Keratinocyte (primary cell): ENCODE measurements at regions not wholly inside any gene's neighbourhood (a gene's known extent, or its start where the extent isn't known, plus 50 kb on each side); places are given as distances from the start of the nearest gene placed in this dataset.
A peak's percentile ranks its signal among the peaks of the same experiment; 100 is the strongest.

Source experiments
- DNase-seq: peaks from one replicate; pipeline ENCODE4 v3.0.0-alpha.2; 2011; ENCODE audit warnings: low read depth, missing footprints, low spot score
- FAIRE-seq: peaks from 2 replicates; lab custom pipeline; 2011; peaks lifted over from hg19 to GRCh38; lab: Jason Lieb, UNC
- H2AFZ ChIP-seq: 2 replicates; pipeline ENCODE4 v1.6.0; 2012; ENCODE audit warnings: low read length, control low read depth, inconsistent platforms; ENCODE audit not compliant: control insufficient read depth
- H3K27ac ChIP-seq: 2 replicates; pipeline ENCODE4 v1.5.1; 2011; ENCODE audit warnings: low read length; ENCODE audit not compliant: control insufficient read depth, insufficient read depth
- H3K27me3 ChIP-seq: 3 replicates; pipeline ENCODE4 v1.6.0; 2011; ENCODE audit warnings: low read length; ENCODE audit not compliant: control insufficient read depth, insufficient read depth; ENCODE audit errors: extremely low read depth
- H3K36me3 ChIP-seq, 2 experiments: 2 replicates in 1 of 2; 3 replicates in 1 of 2; pipeline ENCODE4 v1.5.1; 2011; ENCODE audit warnings: low read length in 2 of 2, mild to moderate bottlenecking in 1 of 2; ENCODE audit not compliant: control insufficient read depth in 2 of 2, insufficient read depth in 2 of 2; ENCODE audit errors: extremely low read depth in 1 of 2
- H3K4me1 ChIP-seq: 3 replicates; pipeline ENCODE4 v1.5.1; 2011; ENCODE audit warnings: low read length; ENCODE audit not compliant: control insufficient read depth, insufficient read depth; ENCODE audit errors: extremely low read depth
- H3K4me2 ChIP-seq: 3 replicates; pipeline ENCODE4 v1.6.0; 2011; ENCODE audit warnings: low read depth, low read length; ENCODE audit not compliant: control insufficient read depth, insufficient read depth; ENCODE audit errors: extremely low read depth
- H3K4me3 ChIP-seq, 3 experiments: fragments of 200-600 bp in 1 of 3; sonication (generic) in 1 of 3; 2 replicates in 2 of 3; 3 replicates in 1 of 3; pipeline ENCODE4 v1.5.1; 2011 to 2016; ENCODE audit warnings: low read length in 3 of 3, mild to moderate bottlenecking in 3 of 3, control low read depth in 2 of 3, inconsistent platforms in 1 of 3, low read depth in 1 of 3, mixed read lengths in 1 of 3, mixed run types in 1 of 3, moderate library complexity in 1 of 3; ENCODE audit not compliant: control insufficient read depth in 2 of 3, insufficient read depth in 2 of 3; ENCODE audit errors: extremely low read depth in 1 of 3
- H3K79me2 ChIP-seq: 2 replicates; pipeline ENCODE4 v1.6.0; 2012; ENCODE audit warnings: low read length; ENCODE audit not compliant: control insufficient read depth, insufficient read depth
- H3K9ac ChIP-seq: 3 replicates; pipeline ENCODE4 v1.6.0; 2011; ENCODE audit warnings: low read length; ENCODE audit not compliant: control insufficient read depth, insufficient read depth; ENCODE audit errors: extremely low read depth
- H3K9me1 ChIP-seq: 3 replicates; pipeline ENCODE4 v1.6.0; 2011; ENCODE audit warnings: low read length; ENCODE audit not compliant: control insufficient read depth, insufficient read depth; ENCODE audit errors: extremely low read depth
- H3K9me3 ChIP-seq: 2 replicates; pipeline ENCODE4 v1.5.1; 2012; ENCODE audit warnings: low read depth, low read length; ENCODE audit not compliant: control insufficient read depth
- H4K20me1 ChIP-seq: 3 replicates; pipeline ENCODE4 v1.6.0; 2011; ENCODE audit warnings: low read length; ENCODE audit not compliant: control insufficient read depth, insufficient read depth; ENCODE audit errors: extremely low read depth
- EZH2 ChIP-seq: IDR thresholded peaks from one replicate; pipeline ENCODE4 v1.6.1; 2012; ENCODE audit warnings: inconsistent platforms, mild to moderate bottlenecking, low read length, moderate library complexity
- dilution Hi-C: fragments of 300-500 bp; cut with MboI; formaldehyde crosslinking; loops from one replicate; pipeline ENCODE4 v1.7.0; 2020; ENCODE audit warnings: low sequenced_read_pairs; ENCODE audit not compliant: extremely low pct_ligation_motif_present
- small RNA-seq, 3 experiments: library from RNA; depleted of rRNA; stranded (forward); fragments of <200 nt; gene quantifications; one replicate each; pipeline ENCODE3, GENCODE V24; 2012; ENCODE audit warnings: low read depth in 3 of 3, low replicate concordance in 1 of 3; ENCODE audit not compliant: insufficient read length in 3 of 3
- TF ChIP-seq, protein P1 (sequence below), 3 experiments: IDR thresholded peaks in 1 of 3; conservative IDR thresholded peaks in 1 of 3; optimal IDR thresholded peaks in 1 of 3; 2 replicates in 2 of 3; 3 replicates in 1 of 3; pipeline versions ENCODE3 to v1.5.1; 2011; ENCODE audit warnings: low read length in 3 of 3, mild to moderate bottlenecking in 3 of 3, moderate library complexity in 2 of 3, control low read depth in 1 of 3, inconsistent platforms in 1 of 3; ENCODE audit not compliant: insufficient read depth in 2 of 3; ENCODE audit errors: extremely low read depth in 1 of 3

- Histone ChIP-seq H3K79me2 (no peaks in the 10 kb centered on the region), H4K20me1 (no peaks in the 10 kb centered on the region), H3K27ac (no peak overlapping the region), H3K4me1 (peaks cover 14% of the 10 kb centered on the region), H3K9me3 (no peaks in the 10 kb centered on the region), H3K4me2 (no peak overlapping the region), H3K9me1 (no peaks in the 10 kb centered on the region), H3K4me3 (no peak overlapping the region), H3K9ac (no peak overlapping the region), H3K36me3 (no peaks in the 10 kb centered on the region), H2AFZ (no peak overlapping the region), H3K27me3 (no peaks in the 10 kb centered on the region)
- DNase-seq (no peak), FAIRE-seq (no peak)
- TF ChIP-seq EZH2, result no peak
- TF ChIP-seq, protein P1, sequence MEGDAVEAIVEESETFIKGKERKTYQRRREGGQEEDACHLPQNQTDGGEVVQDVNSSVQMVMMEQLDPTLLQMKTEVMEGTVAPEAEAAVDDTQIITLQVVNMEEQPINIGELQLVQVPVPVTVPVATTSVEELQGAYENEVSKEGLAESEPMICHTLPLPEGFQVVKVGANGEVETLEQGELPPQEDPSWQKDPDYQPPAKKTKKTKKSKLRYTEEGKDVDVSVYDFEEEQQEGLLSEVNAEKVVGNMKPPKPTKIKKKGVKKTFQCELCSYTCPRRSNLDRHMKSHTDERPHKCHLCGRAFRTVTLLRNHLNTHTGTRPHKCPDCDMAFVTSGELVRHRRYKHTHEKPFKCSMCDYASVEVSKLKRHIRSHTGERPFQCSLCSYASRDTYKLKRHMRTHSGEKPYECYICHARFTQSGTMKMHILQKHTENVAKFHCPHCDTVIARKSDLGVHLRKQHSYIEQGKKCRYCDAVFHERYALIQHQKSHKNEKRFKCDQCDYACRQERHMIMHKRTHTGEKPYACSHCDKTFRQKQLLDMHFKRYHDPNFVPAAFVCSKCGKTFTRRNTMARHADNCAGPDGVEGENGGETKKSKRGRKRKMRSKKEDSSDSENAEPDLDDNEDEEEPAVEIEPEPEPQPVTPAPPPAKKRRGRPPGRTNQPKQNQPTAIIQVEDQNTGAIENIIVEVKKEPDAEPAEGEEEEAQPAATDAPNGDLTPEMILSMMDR (optimal IDR thresholded peaks at IDR 0.05 in 1 of 3, IDR thresholded peaks at IDR 0.05 in 1 of 3, conservative IDR thresholded peaks at IDR 0.05 in 1 of 3; ENCODE audit: extremely low read depth in 1 of 3, insufficient read depth in 2 of 3, low read length in 3 of 3), result no peak
- dilution Hi-C loops, result no loop called here
Measured at GRCh38 chr1:185368313-185368855, 51.3 kb upstream of the IVNS1ABP start.

GRCh38 chr1:185367218-185367617 is 50.2 kb upstream of the IVNS1ABP start:
- no peaks in the 10 kb centered on the region for H3K36me3 ChIP-seq
- H3K79me2 ChIP-seq, result no peaks in the 10 kb centered on the region
- peak overlapping the region; percentile 14 for H2AFZ ChIP-seq
- H3K27ac ChIP-seq, result no peak overlapping the region
- H3K9me3 ChIP-seq, result no peaks in the 10 kb centered on the region
- no peak for TF ChIP-seq EZH2
- TF ChIP-seq, protein P1 (optimal IDR thresholded peaks at IDR 0.05 in 1 of 3, IDR thresholded peaks at IDR 0.05 in 1 of 3, conservative IDR thresholded peaks at IDR 0.05 in 1 of 3; ENCODE audit: extremely low read depth in 1 of 3, insufficient read depth in 2 of 3, low read length in 3 of 3), result no peak
- H3K4me1 ChIP-seq, result peaks cover 14% of the 10 kb centered on the region
- no peak overlapping the region for H3K4me2 ChIP-seq
- no peaks in the 10 kb centered on the region for H3K27me3 ChIP-seq
- H3K9ac ChIP-seq, result no peak overlapping the region
- no peak for DNase-seq
- H3K9me1 ChIP-seq, result no peaks in the 10 kb centered on the region
- dilution Hi-C loops, result no loop called here
- no peak overlapping the region for H3K4me3 ChIP-seq
- H4K20me1 ChIP-seq, result no peaks in the 10 kb centered on the region
- no peak for FAIRE-seq

Small RNAs in the stretch of these regions (small RNA-seq; reads per million reads assigned to genes)
- gene MCRIP2P2, result 0 reads per million in 3 experiments
- 0 reads per million in 3 experiments for gene RF00019
- 0 reads per million in 3 experiments for gene RNU7-183P
